PC-3 (cell line): ENCODE measurements at regions not wholly inside any gene's neighbourhood (a gene's known extent, or its start where the extent isn't known, plus 50 kb on each side); places are given as distances from the start of the nearest gene placed in this dataset.

ENCODE experiments used
- ATAC-seq: fragments of 200-7000 bp; cut with Tn5 transposase; 2 replicates; pipeline ENCODE4 v1.9.1; 2020; ENCODE audit warnings: mild to moderate bottlenecking, moderate library complexity
- BruUV-seq: library from RNA; stranded (reverse); fragments of 400-500 nt; replicated peaks from 2 replicates; lab custom pipeline; 2021; lab: Mats Ljungman, UMichigan
- CTCF ChIA-PET: fragments of 300-600 bp; sonication (Branson Sonifier 250); formaldehyde crosslinking; loops from one replicate; lab custom pipeline; 2022; ENCODE audit warnings: antibody characterized with exemption; lab: Charles Lee
- POLR2A ChIA-PET: fragments of 300-600 bp; sonication (Branson Sonifier 250); formaldehyde crosslinking; loops from one replicate; lab custom pipeline; 2022; ENCODE audit warnings: antibody characterized with exemption; ENCODE audit not compliant: unreplicated experiment; lab: Charles Lee
- DNase-seq: peaks from one replicate; pipeline ENCODE4 v3.0.0-alpha.2; 2015
- H2AFZ ChIP-seq: fragments of 300-600 bp; sonication (generic); 2 replicates; pipeline ENCODE4 v1.6.0; 2016; ENCODE audit warnings: antibody characterized with exemption, low read length
- H3F3A ChIP-seq: fragments of 300-600 bp; sonication (generic); one replicate; pipeline ENCODE4 v1.6.0; 2017; ENCODE audit warnings: antibody characterized with exemption, low read length, control low read depth, mild to moderate bottlenecking; ENCODE audit not compliant: unreplicated experiment
- H3K27ac ChIP-seq: fragments of 300-600 bp; sonication (generic); 2 replicates; pipeline ENCODE4 v1.5.1; 2016; ENCODE audit warnings: mild to moderate bottlenecking, low read length
- H3K27me3 ChIP-seq: fragments of 300-600 bp; sonication (generic); 2 replicates; pipeline ENCODE4 v1.6.1; 2016; ENCODE audit warnings: low read length, mixed read lengths
- H3K36me3 ChIP-seq: fragments of 300-600 bp; sonication (generic); 2 replicates; pipeline ENCODE4 v1.6.1; 2016; ENCODE audit warnings: low read depth, mixed run types, low read length, mixed read lengths
- H3K4me1 ChIP-seq: fragments of 300-600 bp; sonication (generic); 2 replicates; pipeline ENCODE4 v1.5.1; 2016; ENCODE audit warnings: low read length; ENCODE audit not compliant: insufficient read depth
- H3K4me2 ChIP-seq: fragments of 300-600 bp; sonication (generic); 2 replicates; pipeline ENCODE4 v1.6.0; 2016; ENCODE audit warnings: low read length
- H3K4me3 ChIP-seq: fragments of 300-600 bp; sonication (generic); 2 replicates; pipeline ENCODE4 v1.5.1; 2016; ENCODE audit warnings: mild to moderate bottlenecking, low read length, mixed read lengths
- H3K79me2 ChIP-seq: fragments of 300-600 bp; sonication (generic); 2 replicates; pipeline ENCODE4 v1.6.1; 2017; ENCODE audit warnings: low read length, mixed read lengths
- H3K9ac ChIP-seq: fragments of 300-600 bp; sonication (generic); 2 replicates; pipeline ENCODE4 v1.6.0; 2016; ENCODE audit warnings: mild to moderate bottlenecking, low read length
- H3K9me2 ChIP-seq: fragments of 300-600 bp; sonication (generic); replicated peaks from 2 replicates; pipeline ENCODE4 v1.6.1; 2016; ENCODE audit warnings: mixed run types, low read length, mixed read lengths
- H3K9me3 ChIP-seq: fragments of 300-600 bp; sonication (generic); 2 replicates; pipeline ENCODE4 v1.6.1; 2016; ENCODE audit warnings: low read length, mixed read lengths
- H4K20me1 ChIP-seq: fragments of 300-600 bp; sonication (generic); 2 replicates; pipeline ENCODE4 v1.6.1; 2016; ENCODE audit warnings: low read length, mixed read lengths
- CTCF ChIP-seq: fragments of 300-600 bp; sonication (generic); conservative IDR thresholded peaks from 2 replicates; pipeline ENCODE4 v1.5.1; 2017; ENCODE audit warnings: antibody characterized with exemption, low read depth, mild to moderate bottlenecking, low read length
- EZH2 ChIP-seq: fragments of 300-600 bp; sonication (generic); IDR thresholded peaks from one replicate; pipeline ENCODE4 v1.6.1; 2017; ENCODE audit warnings: antibody characterized with exemption, mild to moderate bottlenecking, low read length; ENCODE audit not compliant: unreplicated experiment
- EZH2phosphoT487 ChIP-seq: fragments of 300-600 bp; sonication (generic); IDR thresholded peaks from 2 replicates; pipeline ENCODE4 v1.6.1; 2018; ENCODE audit warnings: mild to moderate bottlenecking, antibody characterized with exemption, low read length, borderline replicate concordance
- intact Hi-C: fragments of 100-400 bp; cut with micrococcal nuclease; formaldehyde crosslinking; loops from 2 replicates; pipeline ENCODE4 v1.9.0; 2023

- Histone ChIP-seq H3K9me3 (peaks cover 7% of the 10 kb centered on the region; the same call in 1 of the 2 replicates), H3K27ac (no peak overlapping the region), H2AFZ (no peak overlapping the region), H3K9ac (no peak overlapping the region), H4K20me1 (no peaks in the 10 kb centered on the region), H3K4me3 (no peak overlapping the region), H3K9me2 (no peaks in the 10 kb centered on the region), H3K4me2 (no peak overlapping the region), H3K79me2 (no peaks in the 10 kb centered on the region), H3K36me3 (no peaks in the 10 kb centered on the region), H3K27me3 (no peaks in the 10 kb centered on the region), H3F3A (no peaks in the 10 kb centered on the region), H3K4me1 (no peaks in the 10 kb centered on the region)
- no peak for DNase-seq
- ATAC-seq, result no peak
- intact Hi-C loops, result no loop called here
- no TSS peak for BruUV-seq
- TF ChIP-seq CTCF, result no peak
- TF ChIP-seq EZH2phosphoT487, result no peak
- TF ChIP-seq EZH2, result no peak
- POLR2A ChIA-PET, result no interaction called here
- CTCF ChIA-PET, result no interaction called here
Measured at GRCh38 chr3:20773320-20773984, 587.4 kb upstream of the SGO1 start.

- CTCF ChIA-PET, result no interaction called here
- DNase-seq, result no peak
Measured at GRCh38 chr3:20772869-20773268, 586.9 kb upstream of the SGO1 start.

More at GRCh38 chr3:20772869-20773268, 586.9 kb upstream of the SGO1 start:
- ATAC-seq, result no peak
- Histone ChIP-seq H3K4me1 (no peaks in the 10 kb centered on the region), H3K9ac (no peak overlapping the region), H3K36me3 (no peaks in the 10 kb centered on the region), H3K27ac (no peak overlapping the region), H3K4me2 (no peak overlapping the region), H3K9me3 (peaks cover 7% of the 10 kb centered on the region; the same call in 1 of the 2 replicates), H2AFZ (no peak overlapping the region), H3F3A (no peaks in the 10 kb centered on the region), H3K4me3 (no peak overlapping the region), H4K20me1 (no peaks in the 10 kb centered on the region), H3K27me3 (no peaks in the 10 kb centered on the region), H3K9me2 (no peaks in the 10 kb centered on the region), H3K79me2 (no peaks in the 10 kb centered on the region)
- intact Hi-C loops, result no loop called here
- POLR2A ChIA-PET, result no interaction called here
- TF ChIP-seq EZH2phosphoT487, result no peak
- TF ChIP-seq EZH2, result no peak
- TF ChIP-seq CTCF, result no peak
- BruUV-seq, result no TSS peak
